HG03175 (cell line): ENCODE measurements at regions not wholly inside any gene's neighbourhood (a gene's known extent, or its start where the extent isn't known, plus 50 kb on each side); places are given as distances from the start of the nearest gene placed in this dataset.
"Not testable (repeated sequence)": the region's sequence is repeated elsewhere in the genome, so short reads cannot be mapped to it uniquely, and the experiment has no call there.

ENCODE experiments used
- ATAC-seq: cut with Tn5 transposase; IDR thresholded peaks from one replicate; pipeline ENCODE4 v1.9.1; 2021; ENCODE audit warnings: mild to moderate bottlenecking, moderate library complexity; ENCODE audit not compliant: unreplicated experiment

GRCh38 chr1:90864681-90865080, 147.6 kb upstream of the BARHL2 start:
- no peak for ATAC-seq

GRCh38 chr1:90862782-90863181, 145.7 kb upstream of the BARHL2 start:
- no peak for ATAC-seq

- ATAC-seq: not testable (repeated sequence)
Measured at GRCh38 chr1:90861421-90861820, 144.3 kb upstream of the BARHL2 start.

- no peak for ATAC-seq
Measured at GRCh38 chr1:90856463-90857007, 139.4 kb upstream of the BARHL2 start.

DNA sequence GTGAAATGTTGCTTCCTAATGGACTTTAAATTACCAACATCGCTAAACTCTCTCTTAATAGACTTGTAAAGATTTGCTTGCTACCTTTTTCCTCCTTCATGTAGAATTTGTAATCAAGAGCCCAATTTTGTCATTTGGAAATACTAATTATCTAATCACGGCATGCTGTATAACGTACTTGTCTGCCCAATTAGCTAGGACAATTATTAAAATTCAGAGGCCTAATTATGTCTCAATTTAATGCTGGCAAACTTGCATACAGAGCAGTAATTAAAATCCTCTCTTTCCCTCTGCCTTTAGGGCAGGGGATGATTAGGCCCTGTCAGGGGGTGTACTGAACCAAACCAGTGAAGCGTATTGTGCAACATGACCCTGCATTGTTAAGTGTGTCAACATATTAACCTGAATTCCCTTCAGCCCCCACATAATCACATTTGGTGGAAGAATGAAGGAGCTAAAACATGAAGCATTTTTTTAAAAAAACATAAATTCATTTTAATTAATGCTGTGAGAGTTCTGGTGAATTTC, 137.4 kb upstream of the BARHL2 start:
- ATAC-seq: no peak

GRCh38 chr1:90851711-90852050, 134.6 kb upstream of the BARHL2 start:
- ATAC-seq: peak; percentile 1

GRCh38 chr1:90850898-90851710, 134.0 kb upstream of the BARHL2 start:
- ATAC-seq: peak; percentile 99

DNA sequence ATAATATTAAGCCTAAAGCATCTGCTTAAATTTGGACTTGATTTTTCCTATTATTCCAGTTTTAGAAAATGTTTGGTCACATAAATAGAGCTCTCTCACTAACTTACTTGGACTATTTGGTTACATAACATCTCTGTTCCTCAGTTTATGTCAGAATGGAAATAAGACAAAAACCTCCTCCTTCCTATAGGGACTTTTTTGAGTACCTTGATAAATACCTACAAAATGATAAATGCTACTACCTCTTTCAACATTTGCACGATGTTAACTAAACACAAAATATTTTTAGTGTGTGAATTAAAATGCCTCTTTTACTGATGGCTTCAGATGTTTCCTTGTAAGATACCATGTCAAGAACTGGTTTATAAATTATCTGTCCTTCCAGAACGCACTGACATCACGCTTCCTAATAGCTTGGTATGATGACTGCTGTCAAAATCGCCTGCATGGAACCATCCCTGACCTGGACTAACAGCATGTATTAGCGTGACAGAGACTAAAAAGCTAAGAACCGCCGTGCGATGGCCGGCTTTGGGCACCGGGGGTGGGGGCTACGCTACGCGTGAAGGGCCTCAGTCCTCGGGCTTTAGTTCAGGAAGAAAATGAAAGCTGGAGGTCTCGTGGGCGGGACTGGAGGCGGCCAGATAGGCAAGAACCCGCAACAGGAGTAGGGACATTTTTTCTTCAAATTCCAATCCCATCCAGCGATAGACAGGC, 133.2 kb upstream of the BARHL2 start:
- no peak for ATAC-seq

GRCh38 chr1:90841473-90841872, 124.4 kb upstream of the BARHL2 start:
- no peak for ATAC-seq

DNA sequence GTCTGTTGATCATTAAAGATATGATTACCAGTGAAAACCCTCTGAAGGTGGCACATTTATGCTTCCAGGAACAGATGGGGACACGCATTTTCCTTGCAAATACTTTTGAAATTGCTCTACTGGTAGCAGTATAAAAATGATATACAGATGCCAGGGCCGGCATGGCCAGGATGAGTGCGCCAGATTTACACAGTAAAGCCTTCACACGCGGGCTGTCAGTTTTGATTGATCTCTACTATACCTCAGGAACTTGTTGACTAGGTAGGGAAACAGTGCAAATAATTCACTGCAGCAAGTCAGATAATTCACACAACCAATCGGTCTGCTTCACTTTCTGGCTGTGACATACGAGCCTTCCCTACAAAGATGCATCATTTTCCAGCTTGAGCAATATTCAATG, 123.2 kb upstream of the BARHL2 start:
- ATAC-seq: no peak

DNA sequence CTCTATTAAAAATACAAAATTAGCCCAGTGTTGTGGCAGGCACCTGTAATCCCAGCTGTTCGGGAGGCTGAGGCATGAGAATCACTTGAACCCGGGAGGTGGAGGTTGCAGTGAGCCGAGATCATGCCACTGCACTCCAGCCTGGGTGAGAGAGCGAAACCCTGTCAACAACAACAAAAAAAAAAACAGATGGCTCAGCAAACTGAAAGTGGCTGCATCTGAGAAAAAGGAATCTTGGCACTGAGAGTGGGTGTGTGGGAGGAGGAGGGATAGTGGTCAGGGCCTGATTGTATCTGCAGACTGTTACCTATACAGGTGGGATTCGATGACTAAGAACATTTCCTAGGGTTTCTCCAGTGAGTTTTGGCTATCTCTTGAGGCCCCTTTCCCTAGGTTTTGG, 122.2 kb upstream of the BARHL2 start:
- ATAC-seq: no peak

- ATAC-seq: no peak
Measured at GRCh38 chr1:90838720-90839119, 121.6 kb upstream of the BARHL2 start.

GRCh38 chr1:90837420-90837819, 120.3 kb upstream of the BARHL2 start:
- no peak for ATAC-seq

GRCh38 chr1:90836345-90836679, 119.2 kb upstream of the BARHL2 start:
- no peak for ATAC-seq

- ATAC-seq: no peak
Measured at GRCh38 chr1:90835661-90836344, 118.7 kb upstream of the BARHL2 start.

DNA sequence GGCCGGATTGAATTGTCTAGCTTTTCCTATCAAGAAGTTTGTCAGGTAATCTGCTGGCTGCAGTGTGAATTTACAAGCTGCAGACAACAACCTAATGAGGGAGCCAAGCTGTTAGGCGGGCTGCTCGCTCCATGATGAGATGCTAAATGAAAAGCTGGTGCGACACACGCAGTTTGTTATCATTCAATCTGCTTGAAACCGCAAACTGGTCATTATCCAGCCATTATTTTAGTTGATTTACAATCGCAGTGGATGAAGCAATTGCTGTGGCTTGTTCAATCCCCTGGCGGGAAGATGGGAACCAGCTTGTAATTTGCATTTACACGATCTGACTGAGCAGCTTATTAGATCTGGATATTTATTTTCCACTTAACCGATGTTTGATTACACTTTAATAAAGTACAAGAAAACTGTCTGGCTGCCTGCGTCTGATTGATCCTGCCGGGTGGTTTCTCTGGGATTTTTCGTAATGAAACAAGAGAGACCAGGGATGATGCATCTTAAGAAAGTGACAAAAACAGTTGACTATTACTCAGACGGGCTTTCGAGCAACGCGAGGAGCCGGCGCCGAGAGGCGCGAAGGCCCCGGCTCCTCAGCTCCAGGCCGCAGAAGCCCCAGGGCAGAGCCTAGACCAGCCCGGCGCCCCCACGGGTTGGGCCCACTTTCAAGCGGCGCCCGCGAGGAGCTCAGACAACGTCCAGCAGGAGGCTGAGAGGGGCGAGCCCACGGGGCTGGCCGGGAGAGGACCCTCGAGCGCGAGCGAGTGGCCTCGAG, 118.0 kb upstream of the BARHL2 start:
- no peak for ATAC-seq

DNA sequence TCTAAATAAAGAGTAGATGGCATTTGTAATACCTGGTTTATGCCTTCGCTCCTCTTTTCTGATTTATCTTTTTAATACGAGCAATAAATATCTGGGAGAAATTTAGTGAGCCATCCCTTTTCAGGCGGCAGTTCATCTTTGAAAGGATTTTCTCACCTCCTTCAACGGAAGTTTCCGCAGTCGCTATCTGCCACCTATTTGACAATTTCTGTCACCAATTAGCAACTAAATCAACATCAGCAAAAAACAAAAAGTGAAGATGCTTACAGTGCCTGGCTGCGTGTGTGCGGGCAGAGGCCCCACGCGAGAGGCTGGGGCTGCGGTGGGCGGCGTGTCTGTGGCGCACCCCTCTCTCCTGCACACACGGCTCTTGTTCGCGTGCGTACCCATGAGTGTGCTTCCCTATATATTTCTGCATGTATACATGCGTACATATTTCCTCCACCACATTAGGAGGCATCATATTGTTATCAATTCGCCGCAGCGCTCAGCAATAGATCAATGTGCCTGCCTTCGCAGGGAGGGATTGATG, 117.3 kb upstream of the BARHL2 start:
- ATAC-seq: no peak

DNA sequence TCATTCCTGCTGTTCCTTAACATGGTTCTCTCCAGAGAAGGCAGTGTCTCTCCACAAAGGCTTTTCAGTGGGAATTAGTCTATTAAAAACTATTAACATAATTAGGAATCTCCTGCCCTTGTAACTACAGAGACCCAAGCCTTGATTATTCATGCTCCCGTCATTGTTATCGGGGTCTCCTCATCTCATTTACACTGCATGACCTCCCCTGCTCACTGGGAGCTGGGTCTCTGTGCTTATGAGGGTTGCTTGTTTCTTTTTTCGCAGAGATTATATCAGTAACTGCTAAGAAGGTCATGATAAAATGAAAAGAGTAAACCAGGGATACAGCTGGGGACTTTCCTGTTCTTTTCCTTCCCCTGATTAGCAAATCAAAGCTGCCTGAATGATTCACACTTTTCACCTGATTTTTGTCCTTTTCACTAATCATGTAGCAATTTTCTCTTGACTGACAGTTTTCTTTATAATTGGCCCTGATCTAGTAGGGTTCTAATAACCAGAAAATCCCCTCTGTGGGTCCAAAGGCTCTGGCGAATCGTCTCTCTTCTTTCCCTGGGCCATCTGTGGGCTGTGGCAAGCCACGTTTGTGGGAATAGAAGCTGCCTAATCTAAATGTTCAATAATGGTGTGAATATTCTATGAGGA, 116.5 kb upstream of the BARHL2 start:
- ATAC-seq: no peak

DNA sequence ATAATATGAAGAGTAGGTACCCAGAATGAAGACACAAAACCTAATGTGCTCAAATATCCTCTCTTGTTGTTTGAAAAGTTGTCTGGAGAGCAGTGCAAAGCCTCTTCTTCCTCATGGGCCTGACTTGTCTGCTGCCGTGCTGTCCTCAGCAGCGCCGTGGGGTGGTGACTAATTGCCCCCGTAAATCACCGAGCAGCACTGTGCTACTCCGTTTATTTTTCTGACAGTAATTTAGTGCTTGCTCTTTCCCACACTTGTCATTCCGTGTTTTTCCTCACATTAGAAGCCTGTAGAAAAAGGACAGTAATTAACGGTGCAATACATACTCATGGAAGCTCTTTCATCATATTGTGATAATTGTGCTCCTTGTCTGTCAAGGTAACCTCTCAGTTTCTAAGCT, 114.8 kb upstream of the BARHL2 start:
- ATAC-seq: no peak

GRCh38 chr1:90826834-90827233, 109.7 kb upstream of the BARHL2 start:
- ATAC-seq: no peak
